H9 (cell line): ENCODE measurements at regions not wholly inside any gene's neighbourhood (a gene's known extent, or its start where the extent isn't known, plus 50 kb on each side); places are given as distances from the start of the nearest gene placed in this dataset.

Source experiments
- DNase-seq: peaks from one replicate; pipeline ENCODE4 v3.0.0-alpha.2; 2017
- H2AFZ ChIP-seq: one replicate; pipeline ENCODE4 v1.6.1; 2013; ENCODE audit warnings: mild to moderate bottlenecking, low read length, control low read depth, moderate library complexity
- H2AK5ac ChIP-seq: 2 replicates; pipeline ENCODE4 v1.6.1; 2013; ENCODE audit warnings: low read length, control low read depth, mixed read lengths; ENCODE audit not compliant: insufficient read length
- H2BK120ac ChIP-seq: one replicate; pipeline ENCODE4 v1.6.1; 2013; ENCODE audit warnings: low read depth, mild to moderate bottlenecking, low read length, control low read depth, inconsistent platforms; ENCODE audit not compliant: poor library complexity, severe bottlenecking
- H2BK12ac ChIP-seq: 2 replicates; pipeline ENCODE4 v1.6.1; 2013; ENCODE audit warnings: low read length, control low read depth, mixed read lengths, low read depth; ENCODE audit not compliant: insufficient read length
- H2BK15ac ChIP-seq: 2 replicates; pipeline ENCODE4 v1.6.1; 2013; ENCODE audit warnings: low read depth, low read length, control low read depth
- H2BK20ac ChIP-seq: one replicate; pipeline ENCODE4 v1.6.1; 2013; ENCODE audit warnings: low read depth, mild to moderate bottlenecking, low read length, control low read depth, inconsistent platforms; ENCODE audit not compliant: poor library complexity, severe bottlenecking
- H2BK5ac ChIP-seq: 2 replicates; pipeline ENCODE4 v1.6.1; 2013; ENCODE audit warnings: low read length, control low read depth, mixed read lengths; ENCODE audit not compliant: insufficient read length
- H3K14ac ChIP-seq: 2 replicates; pipeline ENCODE4 v1.6.1; 2013; ENCODE audit warnings: low read length, control low read depth; ENCODE audit not compliant: insufficient read depth
- H3K18ac ChIP-seq: 2 replicates; pipeline ENCODE4 v1.6.1; 2013; ENCODE audit warnings: low read depth, mild to moderate bottlenecking, mixed read lengths, low read length, control low read depth; ENCODE audit not compliant: insufficient read length
- H3K23ac ChIP-seq: 2 replicates; pipeline ENCODE4 v1.6.1; 2013; ENCODE audit warnings: low read length, control low read depth, mixed read lengths, low read depth; ENCODE audit not compliant: insufficient read length
- H3K23me2 ChIP-seq: 2 replicates; pipeline ENCODE4 v1.6.1; 2013; ENCODE audit warnings: low read depth, mild to moderate bottlenecking, mixed read lengths, low read length, control low read depth; ENCODE audit not compliant: insufficient read length, poor library complexity, severe bottlenecking
- H3K27ac ChIP-seq: 2 replicates; pipeline ENCODE4 v1.5.1; 2013; ENCODE audit warnings: low read length, control low read depth, mixed read lengths, low read depth; ENCODE audit not compliant: insufficient read length
- H3K27me3 ChIP-seq: 2 replicates; pipeline ENCODE4 v1.6.1; 2013; ENCODE audit warnings: low read length, control low read depth, inconsistent platforms; ENCODE audit not compliant: insufficient read depth
- H3K4ac ChIP-seq: 2 replicates; pipeline ENCODE4 v1.6.1; 2013; ENCODE audit warnings: low read depth, mild to moderate bottlenecking, control low read depth, inconsistent platforms, low read length, moderate library complexity
- H3K4me1 ChIP-seq: 2 replicates; pipeline ENCODE4 v1.6.1; 2013; ENCODE audit warnings: low read length, control low read depth, inconsistent platforms; ENCODE audit not compliant: insufficient read depth
- H3K4me2 ChIP-seq: 2 replicates; pipeline ENCODE4 v1.6.1; 2013; ENCODE audit warnings: low read length, control low read depth, mixed read lengths; ENCODE audit not compliant: insufficient read length, insufficient read depth
- H3K56ac ChIP-seq: 2 replicates; pipeline ENCODE4 v1.6.1; 2013; ENCODE audit warnings: low read depth, mild to moderate bottlenecking, mixed read lengths, low read length, control low read depth; ENCODE audit not compliant: insufficient read length
- H3K79me1 ChIP-seq: 2 replicates; pipeline ENCODE4 v1.6.1; 2013; ENCODE audit warnings: low read depth, mild to moderate bottlenecking, moderate library complexity, low read length, control low read depth, inconsistent platforms; ENCODE audit not compliant: insufficient read depth, poor library complexity, severe bottlenecking
- H3K79me2 ChIP-seq: 2 replicates; pipeline ENCODE4 v1.6.1; 2013; ENCODE audit warnings: low read length, control low read depth, inconsistent platforms; ENCODE audit not compliant: insufficient read depth
- H3K9ac ChIP-seq: 2 replicates; pipeline ENCODE4 v1.6.1; 2013; ENCODE audit warnings: low read length, control low read depth, mixed read lengths; ENCODE audit not compliant: insufficient read length; ENCODE audit errors: extremely low read depth
- H3K9me3 ChIP-seq: one replicate; pipeline ENCODE4 v1.6.1; 2013; ENCODE audit warnings: low read depth, low read length, inconsistent platforms; ENCODE audit not compliant: control insufficient read depth
- H3T11ph ChIP-seq: one replicate; pipeline ENCODE4 v1.6.1; 2013; ENCODE audit warnings: mild to moderate bottlenecking, low read length, control low read depth, inconsistent platforms
- H4K20me1 ChIP-seq: one replicate; pipeline ENCODE4 v1.6.1; 2013; ENCODE audit not compliant: control insufficient read depth, insufficient read length, insufficient read depth
- H4K5ac ChIP-seq: 2 replicates; pipeline ENCODE4 v1.6.1; 2013; ENCODE audit warnings: low read depth, mild to moderate bottlenecking, mixed read lengths, low read length, control low read depth; ENCODE audit not compliant: insufficient read length
- H4K8ac ChIP-seq: replicated peaks from 2 replicates; pipeline ENCODE4 v1.6.1; 2013; ENCODE audit warnings: low read length, control low read depth, mixed read lengths, low read depth; ENCODE audit not compliant: insufficient read length
- H4K91ac ChIP-seq: 2 replicates; pipeline ENCODE4 v1.6.1; 2013; ENCODE audit warnings: low read depth, mild to moderate bottlenecking, moderate library complexity, mixed read lengths, low read length, control low read depth; ENCODE audit not compliant: insufficient read length
- H3K27ac Mint-ChIP-seq, 3 experiments: 2 replicates in 2 of 3; 3 replicates in 1 of 3; pipeline ENCODE4 v1.8.0; 2020 to 2021; ENCODE audit warnings: mixed read lengths in 3 of 3, mild to moderate bottlenecking in 1 of 3, moderate library complexity in 1 of 3
- H3K27me3 Mint-ChIP-seq: 2 replicates; pipeline ENCODE4 v1.8.0; 2021; ENCODE audit warnings: low read depth, mild to moderate bottlenecking, moderate library complexity, mixed read lengths
- H3K36me3 Mint-ChIP-seq, 3 experiments: 2 replicates in 2 of 3; 3 replicates in 1 of 3; pipeline ENCODE4 v1.8.0; 2020 to 2021; ENCODE audit warnings: low read depth in 3 of 3, mixed read lengths in 3 of 3; ENCODE audit not compliant: insufficient read depth in 1 of 3
- H3K4me1 Mint-ChIP-seq, 2 experiments: 2 replicates each; pipeline ENCODE4 v1.8.0; 2020; ENCODE audit warnings: mixed read lengths in 2 of 2
- H3K4me3 Mint-ChIP-seq, 2 experiments: 2 replicates in 1 of 2; 3 replicates in 1 of 2; pipeline ENCODE4 v1.8.0; 2020 to 2021; ENCODE audit warnings: mild to moderate bottlenecking in 2 of 2, mixed read lengths in 2 of 2, moderate library complexity in 1 of 2
- H3K9me3 Mint-ChIP-seq, 2 experiments: 2 replicates in 1 of 2; 3 replicates in 1 of 2; pipeline ENCODE4 v1.8.0; 2020; ENCODE audit warnings: mild to moderate bottlenecking in 2 of 2, mixed read lengths in 2 of 2, moderate library complexity in 1 of 2
- CTCF ChIP-seq: fragments of 200-600 bp; sonication (generic); conservative IDR thresholded peaks from 3 replicates; pipeline ENCODE4 v1.8.0; 2021; ENCODE audit warnings: antibody characterized with exemption, mild to moderate bottlenecking

- Mint-ChIP-seq H3K27me3 (no peaks in the 10 kb centered on the region; the same call in none of the 2 replicates), H3K4me3 (no peak overlapping the region), H3K9me3 (peaks cover 20% of the 10 kb centered on the region in 2 experiments), H3K4me1 (no peaks in the 10 kb centered on the region), H3K27ac (no peak overlapping the region), H3K36me3 (peaks cover 10 to 21% (median 17%) of the 10 kb centered on the region in 3 experiments)
- H3K23me2 ChIP-seq = no peaks in the 10 kb centered on the region
- no peaks in the 10 kb centered on the region for H3K79me1 ChIP-seq
- H3K14ac ChIP-seq = no peak overlapping the region
- H2BK20ac ChIP-seq = no peak overlapping the region
- no peak overlapping the region for H2BK120ac ChIP-seq
- no peak overlapping the region for H4K8ac ChIP-seq
- no peak overlapping the region for H2BK12ac ChIP-seq
- no peaks in the 10 kb centered on the region for H4K20me1 ChIP-seq
- H3K9me3 ChIP-seq = peaks cover 10% of the 10 kb centered on the region
- no peak overlapping the region for H3K9ac ChIP-seq
- peak; percentile 58; the same call in 2 of the 3 replicates for TF ChIP-seq CTCF
- H2AK5ac ChIP-seq = no peak overlapping the region
- no peaks in the 10 kb centered on the region for H3K27me3 ChIP-seq
- no peaks in the 10 kb centered on the region for H3K4me1 ChIP-seq
- H3K23ac ChIP-seq = no peak overlapping the region
- H3K79me2 ChIP-seq = no peaks in the 10 kb centered on the region
- no peak overlapping the region for H3K18ac ChIP-seq
- no peak overlapping the region for H3K4me2 ChIP-seq
- no peak overlapping the region for H3K56ac ChIP-seq
- H2BK15ac ChIP-seq = no peak overlapping the region
- no peak overlapping the region for H3T11ph ChIP-seq
- no peak overlapping the region for H3K27ac ChIP-seq
- H4K5ac ChIP-seq = no peak overlapping the region
- H2BK5ac ChIP-seq = no peak overlapping the region
- no peak overlapping the region for H3K4ac ChIP-seq
- no peak for DNase-seq
- no peak overlapping the region for H4K91ac ChIP-seq
- H2AFZ ChIP-seq = no peak overlapping the region
Observed at GRCh38 chr2:84257831-84258230, 201.2 kb downstream of the SUCLG1 start.
